Fibroblast of skin of left biceps (primary cell): ENCODE measurements at regions not wholly inside any gene's neighbourhood (a gene's known extent, or its start where the extent isn't known, plus 50 kb on each side); places are given as distances from the start of the nearest gene placed in this dataset.
"Not testable (repeated sequence)": the region's sequence is repeated elsewhere in the genome, so short reads cannot be mapped to it uniquely, and the experiment has no call there.

Source experiments
- DNase-seq, 2 experiments: peaks; one replicate each; pipeline ENCODE4 v3.0.0-alpha.2; 2013; ENCODE audit warnings: low read depth in 2 of 2

GRCh38 chr2:47652061-47652690 lies 81.4 kb upstream of the KCNK12 start:
- DNase-seq = no peak

GRCh38 chr2:47651296-47651695 lies 80.5 kb upstream of the KCNK12 start:
- no peak for DNase-seq

GRCh38 chr2:47650001-47650535 lies 79.3 kb upstream of the KCNK12 start:
- DNase-seq = no peak

- DNase-seq = no peak
These were observed 74.5 kb upstream of the KCNK12 start for GRCh38 chr2:47645246-47645645.

GRCh38 chr2:47644351-47644750 lies 73.6 kb upstream of the KCNK12 start:
- no peak for DNase-seq

GRCh38 chr2:47641366-47641765 lies 70.6 kb upstream of the KCNK12 start:
- no peak for DNase-seq

GRCh38 chr2:47640356-47640755 lies 69.6 kb upstream of the KCNK12 start:
- no peak for DNase-seq

GRCh38 chr2:47639467-47639866 lies 68.7 kb upstream of the KCNK12 start:
- no peak for DNase-seq

GRCh38 chr2:47638430-47638829 lies 67.6 kb upstream of the KCNK12 start:
- no peak for DNase-seq

- peak in 1 of 2 experiments; percentile 10 for DNase-seq
These were observed 65.9 kb upstream of the KCNK12 start for GRCh38 chr2:47636596-47637264.

GRCh38 chr2:47636176-47636575 lies 65.4 kb upstream of the KCNK12 start:
- no peak for DNase-seq

- DNase-seq = no peak
These were observed 62.0 kb upstream of the KCNK12 start for GRCh38 chr2:47632754-47633153.

- peak in 1 of 2 experiments; percentile 8 for DNase-seq
These were observed 61.1 kb upstream of the KCNK12 start for GRCh38 chr2:47631792-47632398.

GRCh38 chr2:47631306-47631705 lies 60.5 kb upstream of the KCNK12 start:
- no peak for DNase-seq

GRCh38 chr2:47629501-47630460 lies 59.0 kb upstream of the KCNK12 start:
- no peak for DNase-seq

- no peak for DNase-seq
These were observed 58.1 kb upstream of the KCNK12 start for GRCh38 chr2:47628904-47629303.

- no peak for DNase-seq
These were observed 55.9 kb upstream of the KCNK12 start for GRCh38 chr2:47626664-47627063.

GRCh38 chr2:47623140-47623539 lies 52.4 kb upstream of the KCNK12 start:
- DNase-seq = not testable (repeated sequence)

- no peak for DNase-seq
These were observed 50.1 kb upstream of the KCNK12 start for GRCh38 chr2:47620770-47621437.
